Panc1 (cell line): ENCODE measurements at regions not wholly inside any gene's neighbourhood (a gene's known extent, or its start where the extent isn't known, plus 50 kb on each side); places are given as distances from the start of the nearest gene placed in this dataset.

Experiments used
- TCF7L2 ChIP-seq: IDR thresholded peaks from 2 replicates; pipeline ENCODE4 v1.6.1; 2011; ENCODE audit warnings: mild to moderate bottlenecking, low read depth, low read length, inconsistent platforms
- TF ChIP-seq, protein P1 (sequence below): fragments of 450-650 bp; IDR thresholded peaks from 2 replicates; pipeline ENCODE4 v1.5.1; 2017; ENCODE audit warnings: mild to moderate bottlenecking

DNA sequence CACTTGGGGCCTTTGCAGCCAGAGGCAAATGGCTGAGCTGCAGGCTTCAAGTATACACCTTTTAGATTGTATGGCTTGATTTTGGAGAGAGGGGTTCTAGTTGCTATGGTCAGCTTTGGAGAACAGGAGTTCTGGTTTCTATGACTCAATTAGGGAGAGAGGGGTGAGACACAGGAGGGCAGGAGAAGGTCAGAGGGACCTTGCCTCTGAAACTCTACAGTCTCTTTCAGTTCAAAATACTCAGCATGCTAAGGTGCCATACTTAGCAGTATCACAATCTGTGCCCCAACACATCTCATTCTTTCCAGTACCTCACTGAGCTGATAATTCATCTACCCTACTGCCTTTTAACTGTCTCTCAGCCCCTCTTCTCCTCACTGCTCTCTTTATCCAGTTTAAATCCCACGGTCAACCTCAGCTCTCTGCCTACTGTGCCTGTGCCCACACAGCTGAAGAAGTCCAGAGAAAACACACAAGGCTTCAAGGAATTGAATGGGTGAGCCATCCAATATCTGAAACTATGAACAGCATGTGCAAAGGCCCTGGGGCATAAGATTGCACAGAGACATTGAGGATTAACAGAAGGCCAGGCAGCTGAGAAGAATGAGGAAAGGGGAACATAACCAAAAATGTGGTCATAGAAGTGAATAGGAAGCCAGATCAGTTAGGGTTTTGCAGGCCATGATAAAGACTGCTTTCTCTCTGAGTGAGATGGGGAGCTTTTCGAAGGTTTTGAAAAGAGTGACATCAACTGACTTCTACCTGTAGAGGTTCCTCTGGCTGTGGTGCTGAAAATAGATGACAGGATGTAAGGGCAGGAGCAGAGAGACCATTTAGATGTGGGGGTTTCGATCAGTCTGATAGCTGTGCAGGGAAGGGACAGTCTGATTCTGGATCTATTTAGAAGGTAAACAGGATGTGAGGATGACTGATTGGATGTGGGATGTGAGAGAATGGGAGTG is 54.5 kb upstream of the C3orf80 start:
- TF ChIP-seq, protein P1, sequence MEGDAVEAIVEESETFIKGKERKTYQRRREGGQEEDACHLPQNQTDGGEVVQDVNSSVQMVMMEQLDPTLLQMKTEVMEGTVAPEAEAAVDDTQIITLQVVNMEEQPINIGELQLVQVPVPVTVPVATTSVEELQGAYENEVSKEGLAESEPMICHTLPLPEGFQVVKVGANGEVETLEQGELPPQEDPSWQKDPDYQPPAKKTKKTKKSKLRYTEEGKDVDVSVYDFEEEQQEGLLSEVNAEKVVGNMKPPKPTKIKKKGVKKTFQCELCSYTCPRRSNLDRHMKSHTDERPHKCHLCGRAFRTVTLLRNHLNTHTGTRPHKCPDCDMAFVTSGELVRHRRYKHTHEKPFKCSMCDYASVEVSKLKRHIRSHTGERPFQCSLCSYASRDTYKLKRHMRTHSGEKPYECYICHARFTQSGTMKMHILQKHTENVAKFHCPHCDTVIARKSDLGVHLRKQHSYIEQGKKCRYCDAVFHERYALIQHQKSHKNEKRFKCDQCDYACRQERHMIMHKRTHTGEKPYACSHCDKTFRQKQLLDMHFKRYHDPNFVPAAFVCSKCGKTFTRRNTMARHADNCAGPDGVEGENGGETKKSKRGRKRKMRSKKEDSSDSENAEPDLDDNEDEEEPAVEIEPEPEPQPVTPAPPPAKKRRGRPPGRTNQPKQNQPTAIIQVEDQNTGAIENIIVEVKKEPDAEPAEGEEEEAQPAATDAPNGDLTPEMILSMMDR: no peak
- TF ChIP-seq TCF7L2: no peak
